ENCODE measurements at regions not wholly inside any gene's neighbourhood (a gene's known extent, or its start where the extent isn't known, plus 50 kb on each side); places are given as distances from the start of the nearest gene placed in this dataset.

GRCh38 chr21:29466532-29466931, 167.8 kb downstream of the BACH1 start:
- H3K27ac Mint-ChIP-seq, result no peak overlapping the region
- peaks cover 12% of the 10 kb centered on the region for H3K36me3 Mint-ChIP-seq (ENCODE audit: low read depth)
- TF ChIP-seq CTCF (conservative IDR thresholded peaks at IDR 0.05), result no peak

DNA sequence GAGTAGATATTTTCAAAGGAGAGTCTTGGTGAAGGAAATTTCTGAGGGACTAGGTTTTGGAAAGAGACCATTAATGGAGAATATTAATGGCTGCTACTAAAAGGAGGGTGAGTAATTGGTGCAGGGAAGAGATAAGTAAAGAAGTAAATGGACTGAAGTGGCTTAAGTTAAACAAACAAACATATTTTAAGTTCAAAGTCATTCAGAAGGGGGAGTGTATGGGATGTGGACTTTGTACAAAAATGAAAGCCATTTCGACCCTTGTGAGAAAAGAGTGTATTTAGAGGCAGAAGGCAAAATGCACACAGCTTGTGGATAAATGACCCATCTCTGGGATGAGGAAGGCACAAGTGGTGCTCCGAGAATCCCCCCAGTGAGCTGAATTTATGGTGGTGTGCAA, 171.7 kb downstream of the BACH1 start:
- Mint-ChIP-seq H3K4me3 (no peak overlapping the region), H3K36me3 (ENCODE audit: low read depth) (peaks cover 7% of the 10 kb centered on the region), H3K9me3 (no peaks in the 10 kb centered on the region), H3K4me1 (no peaks in the 10 kb centered on the region), H3K27me3 (ENCODE audit: insufficient read depth) (no peaks in the 10 kb centered on the region), H3K27ac (no peak overlapping the region)
- H3K4me3 ChIP-seq (ENCODE audit: low read length), result no peak overlapping the region
- H3K27ac ChIP-seq (ENCODE audit: low read depth, low read length), result no peak overlapping the region
- H3K27me3 ChIP-seq (ENCODE audit: control insufficient read depth, insufficient read depth, low read length, poor library complexity, severe bottlenecking), result no peaks in the 10 kb centered on the region
- H3K9me3 ChIP-seq (ENCODE audit: control insufficient read depth, low read length), result peaks cover 5% of the 10 kb centered on the region
- WGBS, 2 experiments (ENCODE audit: insufficient coverage in 1 of 2, insufficient read length in 1 of 2), result 84 to 94% methylated on average over 2 of the region's 2 CpGs
- H3K4me1 ChIP-seq (ENCODE audit: control insufficient read depth, insufficient read depth, low read length), result no peaks in the 10 kb centered on the region
- TF ChIP-seq CTCF (conservative IDR thresholded peaks at IDR 0.05), result no peak
- no peaks in the 10 kb centered on the region for H3K36me3 ChIP-seq (ENCODE audit: control insufficient read depth, insufficient read depth, low read length)
- no peak overlapping the region for H3K9ac ChIP-seq (ENCODE audit: extremely low read depth, low read length, poor library complexity, severe bottlenecking)
- DNase-seq, result no peak

More at GRCh38 chr21:29466532-29466931, 167.8 kb downstream of the BACH1 start:
- no peaks in the 10 kb centered on the region for H3K36me3 ChIP-seq (ENCODE audit: control insufficient read depth, insufficient read depth, low read length)
- H3K27ac ChIP-seq (ENCODE audit: low read depth, low read length), result no peak overlapping the region
- H3K27me3 Mint-ChIP-seq (ENCODE audit: insufficient read depth), result no peaks in the 10 kb centered on the region
- H3K4me3 Mint-ChIP-seq, result no peak overlapping the region
- 84 to 100% methylated on average over 2 of the region's 2 CpGs for WGBS, 2 experiments (ENCODE audit: insufficient coverage in 1 of 2, insufficient read length in 1 of 2)
- H3K4me3 ChIP-seq (ENCODE audit: low read length), result no peak overlapping the region
- H3K9me3 Mint-ChIP-seq, result peaks cover 3% of the 10 kb centered on the region
- H3K9ac ChIP-seq (ENCODE audit: extremely low read depth, low read length, poor library complexity, severe bottlenecking), result no peak overlapping the region
- DNase-seq, result no peak
- H3K4me1 ChIP-seq (ENCODE audit: control insufficient read depth, insufficient read depth, low read length), result no peaks in the 10 kb centered on the region
- H3K9me3 ChIP-seq (ENCODE audit: control insufficient read depth, low read length), result peaks cover 2% of the 10 kb centered on the region
- H3K4me1 Mint-ChIP-seq, result no peaks in the 10 kb centered on the region
- H3K27me3 ChIP-seq (ENCODE audit: control insufficient read depth, insufficient read depth, low read length, poor library complexity, severe bottlenecking), result no peaks in the 10 kb centered on the region

GRCh38 chr21:29473808-29474207, 175.1 kb downstream of the BACH1 start:
- Mint-ChIP-seq H3K36me3 (ENCODE audit: low read depth) (no peaks in the 10 kb centered on the region), H3K27me3 (ENCODE audit: insufficient read depth) (no peaks in the 10 kb centered on the region), H3K4me1 (peaks cover 13% of the 10 kb centered on the region), H3K4me3 (no peak overlapping the region), H3K9me3 (no peaks in the 10 kb centered on the region), H3K27ac (no peak overlapping the region)
- H3K4me3 ChIP-seq (ENCODE audit: low read length), result no peak overlapping the region
- no peaks in the 10 kb centered on the region for H3K36me3 ChIP-seq (ENCODE audit: control insufficient read depth, insufficient read depth, low read length)
- no peak overlapping the region for H3K27ac ChIP-seq (ENCODE audit: low read depth, low read length)
- peaks cover 8% of the 10 kb centered on the region for H3K9me3 ChIP-seq (ENCODE audit: control insufficient read depth, low read length)
- no peak for DNase-seq
- 93 to 100% methylated on average over 1 to 2 of the region's 2 CpGs for WGBS, 2 experiments (ENCODE audit: insufficient coverage in 1 of 2, insufficient read length in 1 of 2)
- H3K9ac ChIP-seq (ENCODE audit: extremely low read depth, low read length, poor library complexity, severe bottlenecking), result no peak overlapping the region
- TF ChIP-seq CTCF (conservative IDR thresholded peaks at IDR 0.05), result no peak
- H3K4me1 ChIP-seq (ENCODE audit: control insufficient read depth, insufficient read depth, low read length), result peaks cover 7% of the 10 kb centered on the region
- no peaks in the 10 kb centered on the region for H3K27me3 ChIP-seq (ENCODE audit: control insufficient read depth, insufficient read depth, low read length, poor library complexity, severe bottlenecking)
